C4-2B (cell line): ENCODE measurements at regions not wholly inside any gene's neighbourhood (a gene's known extent, or its start where the extent isn't known, plus 50 kb on each side); places are given as distances from the start of the nearest gene placed in this dataset.

Experiments
- H3K27ac ChIP-seq: fragments of 450-650 bp; 2 replicates; pipeline ENCODE4 v1.5.1; 2017
- ZFX ChIP-seq: fragments of 450-650 bp; IDR thresholded peaks from 2 replicates; pipeline ENCODE4 v1.6.1; 2017
- TF ChIP-seq, protein P1 (sequence below): fragments of 450-650 bp; conservative IDR thresholded peaks from 2 replicates; pipeline ENCODE4 v1.5.1; 2017; ENCODE audit warnings: mild to moderate bottlenecking

GRCh38 chr1:226474041-226474440, 66.1 kb upstream of the PARP1 start:
- no peak for TF ChIP-seq ZFX
- TF ChIP-seq, protein P1, sequence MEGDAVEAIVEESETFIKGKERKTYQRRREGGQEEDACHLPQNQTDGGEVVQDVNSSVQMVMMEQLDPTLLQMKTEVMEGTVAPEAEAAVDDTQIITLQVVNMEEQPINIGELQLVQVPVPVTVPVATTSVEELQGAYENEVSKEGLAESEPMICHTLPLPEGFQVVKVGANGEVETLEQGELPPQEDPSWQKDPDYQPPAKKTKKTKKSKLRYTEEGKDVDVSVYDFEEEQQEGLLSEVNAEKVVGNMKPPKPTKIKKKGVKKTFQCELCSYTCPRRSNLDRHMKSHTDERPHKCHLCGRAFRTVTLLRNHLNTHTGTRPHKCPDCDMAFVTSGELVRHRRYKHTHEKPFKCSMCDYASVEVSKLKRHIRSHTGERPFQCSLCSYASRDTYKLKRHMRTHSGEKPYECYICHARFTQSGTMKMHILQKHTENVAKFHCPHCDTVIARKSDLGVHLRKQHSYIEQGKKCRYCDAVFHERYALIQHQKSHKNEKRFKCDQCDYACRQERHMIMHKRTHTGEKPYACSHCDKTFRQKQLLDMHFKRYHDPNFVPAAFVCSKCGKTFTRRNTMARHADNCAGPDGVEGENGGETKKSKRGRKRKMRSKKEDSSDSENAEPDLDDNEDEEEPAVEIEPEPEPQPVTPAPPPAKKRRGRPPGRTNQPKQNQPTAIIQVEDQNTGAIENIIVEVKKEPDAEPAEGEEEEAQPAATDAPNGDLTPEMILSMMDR, result no peak
- no peak overlapping the region for H3K27ac ChIP-seq

GRCh38 chr1:226474443-226475141, 66.7 kb upstream of the PARP1 start:
- no peak overlapping the region for H3K27ac ChIP-seq
- TF ChIP-seq, protein P1, result no peak

DNA sequence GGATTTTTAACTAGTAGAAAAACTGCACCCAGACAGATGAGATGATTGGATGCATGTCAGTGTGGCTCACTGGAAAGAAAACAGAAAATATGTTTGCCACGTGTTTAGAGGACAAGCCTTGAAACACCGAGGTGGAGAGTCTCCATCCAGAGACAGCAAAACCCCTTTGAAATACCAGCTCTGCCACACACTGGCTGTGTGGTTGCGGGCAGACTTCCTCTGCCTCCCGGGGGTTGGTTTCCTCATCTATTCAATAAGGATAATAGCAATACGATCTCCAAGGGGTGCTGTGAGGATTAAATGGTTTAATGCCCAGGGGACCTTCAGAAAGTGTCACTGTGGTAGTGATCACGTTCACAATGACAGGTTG, 67.2 kb upstream of the PARP1 start:
- no peak for TF ChIP-seq ZFX
- TF ChIP-seq, protein P1, result no peak
- no peak overlapping the region for H3K27ac ChIP-seq

GRCh38 chr1:226476066-226476465, 68.2 kb upstream of the PARP1 start:
- no peak overlapping the region for H3K27ac ChIP-seq
- no peak for TF ChIP-seq ZFX
- TF ChIP-seq, protein P1, result no peak

- TF ChIP-seq ZFX, result no peak
- no peak overlapping the region for H3K27ac ChIP-seq
Measured at GRCh38 chr1:226476648-226477319, 68.9 kb upstream of the PARP1 start.

GRCh38 chr1:226479474-226479873, 69.1 kb upstream of the STUM start:
- no peak for TF ChIP-seq ZFX
- TF ChIP-seq, protein P1, result no peak
- peak overlapping the region; percentile 94 for H3K27ac ChIP-seq

DNA sequence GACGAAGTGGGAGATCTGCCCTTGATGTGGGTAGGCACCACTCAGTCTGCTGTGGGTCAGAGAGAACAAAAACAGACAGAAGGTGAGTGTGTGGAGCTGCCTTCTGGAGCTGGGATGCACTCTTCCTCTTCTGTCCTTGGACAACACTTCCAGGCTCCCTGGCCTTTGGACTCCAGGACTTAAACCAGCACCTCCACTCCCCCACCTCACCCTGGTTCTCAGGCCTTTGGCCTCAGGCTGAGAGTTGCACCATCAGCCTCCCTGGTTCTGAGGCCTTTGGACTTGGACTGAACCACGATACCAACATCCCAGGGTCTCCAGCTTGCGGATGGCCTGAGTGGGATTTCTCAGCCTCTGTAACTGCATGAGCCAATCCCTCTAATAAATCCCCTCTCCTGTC, 68.1 kb upstream of the STUM start:
- peak overlapping the region; percentile 94 for H3K27ac ChIP-seq
- 0 out of 2 replicates have a peak, but pooled peaks have one; percentile 7 for TF ChIP-seq ZFX
- TF ChIP-seq, protein P1, result no peak

DNA sequence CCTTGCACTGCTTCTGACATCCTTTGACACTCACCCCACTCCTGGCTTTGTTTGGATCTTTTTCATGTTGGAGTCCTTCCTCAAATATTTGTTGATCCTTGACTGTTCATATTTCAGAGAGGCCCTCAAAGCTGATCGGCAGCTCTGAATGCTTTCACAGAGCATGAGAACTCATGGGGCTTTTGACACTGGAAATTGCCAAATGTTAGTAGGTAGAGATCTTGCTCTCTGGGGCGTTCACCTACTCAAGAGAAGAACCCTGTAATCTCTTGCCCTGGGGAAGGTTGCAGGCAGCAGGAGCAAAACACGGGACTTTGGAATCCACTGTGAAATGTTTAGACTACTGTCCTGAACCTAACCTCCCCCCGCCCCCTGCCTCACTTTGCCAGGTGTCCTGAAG, 67.4 kb upstream of the STUM start:
- H3K27ac ChIP-seq, result peak overlapping the region; percentile 94
- no peak for TF ChIP-seq ZFX
- TF ChIP-seq, protein P1, result no peak
